HCT116 (cell line): ENCODE measurements at regions not wholly inside any gene's neighbourhood (a gene's known extent, or its start where the extent isn't known, plus 50 kb on each side); places are given as distances from the start of the nearest gene placed in this dataset.

Experiments
- ATAC-seq: fragments of 200-7000 bp; cut with Tn5 transposase; 2 replicates; pipeline ENCODE4 v1.9.1; 2020; ENCODE audit warnings: mild to moderate bottlenecking, moderate library complexity
- BruUV-seq: library from RNA; stranded (reverse); fragments of 400-500 nt; replicated peaks from 2 replicates; lab custom pipeline; 2021; lab: Mats Ljungman, UMichigan
- CTCF ChIA-PET: fragments of 300-600 bp; sonication (Branson Sonifier 250); formaldehyde crosslinking; loops from one replicate; lab custom pipeline; 2021; ENCODE audit warnings: antibody characterized with exemption; lab: Charles Lee
- POLR2A ChIA-PET: fragments of 300-600, 350-600 bp; sonication (Branson Sonifier 250); formaldehyde crosslinking; loops from one replicate; lab custom pipeline; 2021; ENCODE audit warnings: antibody characterized with exemption; lab: Charles Lee
- RAD21 ChIA-PET, 2 experiments: fragments of 300-600 bp; sonication (Branson Sonifier 250); formaldehyde crosslinking; loops; one replicate each; lab custom pipeline; 2023; ENCODE audit warnings: low total read pairs in 2 of 2; ENCODE audit not compliant: uncharacterized antibody in 2 of 2, unreplicated experiment in 2 of 2, low non-redundant PET in 1 of 2; lab: Charles Lee
- DNase-seq: peaks from one replicate; pipeline ENCODE4 v3.0.0-alpha.2; 2010; ENCODE audit warnings: low read depth, low spot score
- H2AFZ ChIP-seq: fragments of 200-600 bp; shearing (Covaris generic), sonication (generic); 2 replicates; pipeline ENCODE4 v1.6.1; 2017; ENCODE audit warnings: low read depth, mixed run types, mixed read lengths, antibody characterized with exemption, low read length; ENCODE audit not compliant: poor library complexity, severe bottlenecking
- H3K27ac ChIP-seq: 2 replicates; pipeline ENCODE4 v1.5.1; 2012; ENCODE audit warnings: low read depth, low read length
- H3K27me3 ChIP-seq: fragments of 200-600 bp; sonication (generic); 2 replicates; pipeline ENCODE4 v1.6.1; 2016; ENCODE audit warnings: mixed run types, low read length, mixed read lengths; ENCODE audit not compliant: insufficient read depth
- H3K36me3 ChIP-seq, 2 experiments: fragments of 200-500 bp in 1 of 2; fragments of 200-600 bp in 1 of 2; sonication (Bioruptor generic) in 1 of 2; sonication (generic) in 1 of 2; 2 replicates each; pipeline versions ENCODE4 v1.5.1 to v1.6.1; 2014 to 2016; ENCODE audit warnings: low read length in 2 of 2, inconsistent platforms in 1 of 2, mixed read lengths in 1 of 2, mixed run types in 1 of 2; ENCODE audit not compliant: insufficient read depth in 2 of 2, control insufficient read depth in 1 of 2
- H3K4me1 ChIP-seq, 2 experiments: fragments of 200-600 bp in 1 of 2; sonication (generic) in 1 of 2; 2 replicates each; pipeline versions ENCODE4 v1.5.1 to v1.6.1; 2012 to 2017; ENCODE audit warnings: low read length in 2 of 2, inconsistent platforms in 1 of 2, mild to moderate bottlenecking in 1 of 2, mixed read lengths in 1 of 2, mixed run types in 1 of 2, moderate library complexity in 1 of 2; ENCODE audit not compliant: insufficient read depth in 2 of 2, control insufficient read depth in 1 of 2
- H3K4me2 ChIP-seq: fragments of 200-600 bp; sonication (generic); 2 replicates; pipeline ENCODE4 v1.6.1; 2017; ENCODE audit warnings: mixed run types, low read length, mixed read lengths
- H3K4me3 ChIP-seq, 2 experiments: fragments of 200-600 bp in 1 of 2; sonication (generic) in 1 of 2; replicated peaks in 1 of 2; 2 replicates each; pipeline ENCODE4 v1.5.1; 2011 to 2016; ENCODE audit warnings: low read length in 2 of 2, control low read depth in 1 of 2, low read depth in 1 of 2, mild to moderate bottlenecking in 1 of 2, mixed read lengths in 1 of 2, mixed run types in 1 of 2
- H3K79me2 ChIP-seq: fragments of 200-600 bp; sonication (generic); 2 replicates; pipeline ENCODE4 v1.6.1; 2017; ENCODE audit warnings: mild to moderate bottlenecking, mixed run types, low read length, moderate library complexity, mixed read lengths; ENCODE audit not compliant: insufficient read depth
- H3K9ac ChIP-seq: fragments of 200-600 bp; sonication (generic); 2 replicates; pipeline ENCODE4 v1.6.1; 2016; ENCODE audit warnings: low read length, mixed read lengths
- H3K9me2 ChIP-seq: fragments of 200-600 bp; sonication (generic), shearing (Covaris generic); 2 replicates; pipeline ENCODE4 v1.6.1; 2017; ENCODE audit warnings: mixed run types, mild to moderate bottlenecking, moderate library complexity; ENCODE audit not compliant: insufficient read depth
- H3K9me3 ChIP-seq, 2 experiments: fragments of 200-500 bp in 1 of 2; fragments of 200-600 bp in 1 of 2; sonication (Bioruptor generic) in 1 of 2; sonication (generic) in 1 of 2; 2 replicates each; pipeline ENCODE4 v1.6.1; 2014 to 2017; ENCODE audit warnings: low read length in 2 of 2, mixed read lengths in 2 of 2, inconsistent platforms in 1 of 2, low read depth in 1 of 2, mild to moderate bottlenecking in 1 of 2, mixed run types in 1 of 2, moderate library complexity in 1 of 2; ENCODE audit not compliant: control insufficient read depth in 1 of 2, insufficient read depth in 1 of 2
- H4K20me1 ChIP-seq: fragments of 200-600 bp; sonication (generic), shearing (Covaris generic); 2 replicates; pipeline ENCODE4 v1.6.1; 2017; ENCODE audit warnings: mixed run types, mild to moderate bottlenecking, moderate library complexity; ENCODE audit not compliant: insufficient read depth
- CBX3 ChIP-seq: IDR thresholded peaks from 2 replicates; pipeline ENCODE4 v1.6.1; 2012; ENCODE audit warnings: low read depth
- CEBPB ChIP-seq: IDR thresholded peaks from 2 replicates; pipeline ENCODE4 v1.6.1; 2012; ENCODE audit warnings: low read depth
- ELF1 ChIP-seq: IDR thresholded peaks from 2 replicates; pipeline ENCODE4 v1.6.1; 2012; ENCODE audit warnings: low read depth, borderline replicate concordance
- POLR2AphosphoS5 ChIP-seq: IDR thresholded peaks from 2 replicates; pipeline ENCODE4 v1.6.1; 2011; ENCODE audit warnings: mild to moderate bottlenecking, low read depth, low read length, moderate library complexity
- intact Hi-C: fragments of 100-400 bp; cut with micrococcal nuclease; formaldehyde crosslinking; loops from 2 replicates; pipeline ENCODE4 v1.10.0; 2022
- TF ChIP-seq, protein P1 (sequence below): IDR thresholded peaks from 2 replicates; pipeline ENCODE4 v1.6.1; 2011; ENCODE audit warnings: mild to moderate bottlenecking, low read length, moderate library complexity; ENCODE audit not compliant: insufficient replicate concordance; ENCODE audit errors: extremely low read depth
- TF ChIP-seq, protein P2 (sequence below): IDR thresholded peaks from 2 replicates; pipeline ENCODE4 v1.6.1; 2012

DNA sequence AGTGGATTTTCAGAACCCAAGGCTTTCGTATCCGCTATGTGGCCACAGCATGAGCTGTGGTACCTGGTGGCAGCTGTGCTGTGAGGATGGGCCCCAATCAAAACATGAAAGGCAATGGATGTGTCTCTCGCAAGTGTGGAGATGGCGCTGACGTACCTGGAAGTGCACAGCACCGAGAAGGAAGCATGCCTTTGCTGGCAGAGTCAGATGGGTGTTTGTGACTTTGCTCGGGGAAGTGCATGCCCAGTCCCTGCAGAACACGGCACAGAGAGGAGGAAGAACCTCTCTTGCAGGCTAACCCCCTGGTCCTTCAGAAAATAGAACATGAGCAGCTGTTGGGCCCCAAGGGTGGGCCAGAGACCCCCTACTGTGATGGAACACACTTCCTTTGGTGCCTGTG lies 654.1 kb upstream of the ZWINT start:
- H3K9me3 ChIP-seq: peaks cover 4 to 40% of the 10 kb centered on the region in 2 experiments; a peak in 2 of 4 replicates
- ATAC-seq: no peak
- no peak overlapping the region for H3K9ac ChIP-seq
- intact Hi-C loops: no loop called here
- ChIA-PET POLR2A (no interaction called here), CTCF (no interaction called here), RAD21 (no interaction called here)
- H3K27ac ChIP-seq: no peak overlapping the region
- H3K36me3 ChIP-seq: no peaks in the 10 kb centered on the region
- no peak overlapping the region for H3K4me2 ChIP-seq
- no peak overlapping the region for H3K4me3 ChIP-seq
- H3K79me2 ChIP-seq: no peaks in the 10 kb centered on the region
- H4K20me1 ChIP-seq: no peaks in the 10 kb centered on the region
- no peaks in the 10 kb centered on the region for H3K27me3 ChIP-seq
- no peaks in the 10 kb centered on the region for H3K9me2 ChIP-seq
- H2AFZ ChIP-seq: no peak overlapping the region
- DNase-seq: no peak
- no peaks in the 10 kb centered on the region for H3K4me1 ChIP-seq
- no TSS peak for BruUV-seq
- TF ChIP-seq, protein P1, sequence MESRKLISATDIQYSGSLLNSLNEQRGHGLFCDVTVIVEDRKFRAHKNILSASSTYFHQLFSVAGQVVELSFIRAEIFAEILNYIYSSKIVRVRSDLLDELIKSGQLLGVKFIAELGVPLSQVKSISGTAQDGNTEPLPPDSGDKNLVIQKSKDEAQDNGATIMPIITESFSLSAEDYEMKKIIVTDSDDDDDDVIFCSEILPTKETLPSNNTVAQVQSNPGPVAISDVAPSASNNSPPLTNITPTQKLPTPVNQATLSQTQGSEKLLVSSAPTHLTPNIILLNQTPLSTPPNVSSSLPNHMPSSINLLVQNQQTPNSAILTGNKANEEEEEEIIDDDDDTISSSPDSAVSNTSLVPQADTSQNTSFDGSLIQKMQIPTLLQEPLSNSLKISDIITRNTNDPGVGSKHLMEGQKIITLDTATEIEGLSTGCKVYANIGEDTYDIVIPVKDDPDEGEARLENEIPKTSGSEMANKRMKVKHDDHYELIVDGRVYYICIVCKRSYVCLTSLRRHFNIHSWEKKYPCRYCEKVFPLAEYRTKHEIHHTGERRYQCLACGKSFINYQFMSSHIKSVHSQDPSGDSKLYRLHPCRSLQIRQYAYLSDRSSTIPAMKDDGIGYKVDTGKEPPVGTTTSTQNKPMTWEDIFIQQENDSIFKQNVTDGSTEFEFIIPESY: no peak
- TF ChIP-seq POLR2AphosphoS5 (no peak), CEBPB (no peak)

DNA sequence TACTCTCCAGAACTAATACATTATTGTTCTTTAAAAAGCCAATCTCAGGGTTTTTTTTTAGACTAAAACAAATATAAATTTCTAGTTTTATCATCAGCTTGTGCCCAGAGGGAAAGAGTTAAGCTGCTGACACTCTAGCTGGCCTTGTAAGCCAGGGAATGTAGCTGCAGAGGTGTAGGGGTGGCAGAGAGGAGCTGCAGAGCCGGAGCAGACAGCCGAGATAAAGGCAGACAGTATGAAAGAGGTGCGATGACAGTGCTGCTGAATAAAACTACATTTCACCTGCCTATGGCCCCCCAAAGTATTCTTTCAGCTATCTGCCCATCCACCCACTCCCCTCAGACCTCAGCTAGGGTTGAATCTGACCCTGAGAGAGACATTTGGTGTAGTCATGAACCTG lies 653.7 kb upstream of the ZWINT start:
- Histone ChIP-seq H3K9me3 (peaks cover 4 to 43% of the 10 kb centered on the region in 2 experiments; a peak in 2 of 4 replicates), H3K27me3 (no peaks in the 10 kb centered on the region), H3K4me3 (no peak overlapping the region), H4K20me1 (no peaks in the 10 kb centered on the region), H2AFZ (no peak overlapping the region), H3K9me2 (no peaks in the 10 kb centered on the region), H3K9ac (no peak overlapping the region), H3K4me1 (no peaks in the 10 kb centered on the region), H3K36me3 (no peaks in the 10 kb centered on the region), H3K4me2 (no peak overlapping the region), H3K79me2 (no peaks in the 10 kb centered on the region), H3K27ac (no peak overlapping the region)
- BruUV-seq: no TSS peak
- intact Hi-C loops: no loop called here
- no peak for DNase-seq
- TF ChIP-seq CEBPB (no peak), POLR2AphosphoS5 (no peak), ELF1 (no peak), CBX3 (no peak)
- TF ChIP-seq, protein P2, sequence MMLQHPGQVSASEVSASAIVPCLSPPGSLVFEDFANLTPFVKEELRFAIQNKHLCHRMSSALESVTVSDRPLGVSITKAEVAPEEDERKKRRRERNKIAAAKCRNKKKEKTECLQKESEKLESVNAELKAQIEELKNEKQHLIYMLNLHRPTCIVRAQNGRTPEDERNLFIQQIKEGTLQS: no peak
- ATAC-seq: no peak
- ChIA-PET POLR2A (no interaction called here), CTCF (no interaction called here), RAD21 (no interaction called here)
